GM12891 (cell line): ENCODE measurements at regions not wholly inside any gene's neighbourhood (a gene's known extent, or its start where the extent isn't known, plus 50 kb on each side); places are given as distances from the start of the nearest gene placed in this dataset.
"Not testable (repeated sequence)": the region's sequence is repeated elsewhere in the genome, so short reads cannot be mapped to it uniquely, and the experiment has no call there.

Source experiments
- DNase-seq: peaks from one replicate; pipeline ENCODE4 v3.0.0; 2011; ENCODE audit warnings: low spot score; ENCODE audit not compliant: insufficient read length
- FAIRE-seq: peaks from 2 replicates; lab custom pipeline; 2011; peaks lifted over from hg19 to GRCh38; lab: Jason Lieb, UNC
- PAX5 ChIP-seq: IDR thresholded peaks from 2 replicates; pipeline ENCODE4 v1.6.1; 2011; ENCODE audit warnings: low read length, moderate library complexity, mild to moderate bottlenecking; ENCODE audit not compliant: insufficient read depth, severe bottlenecking
- POLR2A ChIP-seq: IDR thresholded peaks from 2 replicates; pipeline ENCODE4 v1.6.1; 2011; ENCODE audit warnings: low read depth, low read length, control low read depth
- POLR2AphosphoS5 ChIP-seq: IDR thresholded peaks from 2 replicates; pipeline ENCODE4 v1.6.1; 2011; ENCODE audit warnings: low read depth, low read length, control low read depth
- POU2F2 ChIP-seq: IDR thresholded peaks from 2 replicates; pipeline ENCODE4 v1.6.1; 2011; ENCODE audit warnings: low read depth, mild to moderate bottlenecking, control low read depth, low read length, moderate library complexity
- SPI1 ChIP-seq: IDR thresholded peaks from 2 replicates; pipeline ENCODE4 v1.6.1; 2011; ENCODE audit warnings: low read depth, low read length, control low read depth
- TAF1 ChIP-seq: IDR thresholded peaks from 2 replicates; pipeline ENCODE4 v1.6.1; 2011; ENCODE audit warnings: low read depth, low read length, control low read depth

DNA sequence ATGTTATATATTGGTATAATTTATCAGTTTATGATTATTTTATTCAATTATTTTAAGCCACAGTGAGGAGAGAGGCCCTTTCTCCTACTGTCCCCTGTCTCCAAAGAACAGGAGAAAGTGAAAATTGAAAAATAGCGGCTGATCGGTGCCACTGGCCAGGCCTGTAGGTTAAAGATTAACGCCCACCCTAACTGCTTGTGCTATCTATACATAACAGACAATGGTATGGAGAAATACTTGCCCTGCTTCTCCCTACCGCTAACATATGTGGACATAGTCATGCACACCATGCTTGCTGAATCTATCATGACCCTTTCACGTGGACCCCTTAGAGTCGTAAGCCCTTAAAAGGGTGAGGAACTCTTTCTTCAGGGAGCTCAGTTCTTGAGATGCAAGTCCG is 67.5 kb downstream of the EIF1AY start:
- TF ChIP-seq POLR2A = no peak
- TF ChIP-seq PAX5 = no peak
- no peak for TF ChIP-seq TAF1
- no peak for TF ChIP-seq SPI1
- no peak for TF ChIP-seq POLR2AphosphoS5
- TF ChIP-seq POU2F2 = no peak
- DNase-seq (no peak), FAIRE-seq (no peak)

- FAIRE-seq (peak; percentile 66), DNase-seq (no peak)
- TF ChIP-seq POU2F2 = no peak
- no peak for TF ChIP-seq TAF1
- no peak for TF ChIP-seq POLR2AphosphoS5
- no peak for TF ChIP-seq PAX5
Observed at GRCh38 chrY:20648265-20648664, 72.7 kb downstream of the EIF1AY start.

- not testable (repeated sequence) for DNase-seq
- FAIRE-seq = peak; percentile 40
Observed at GRCh38 chrY:20648891-20649290, 73.3 kb downstream of the EIF1AY start.

DNA sequence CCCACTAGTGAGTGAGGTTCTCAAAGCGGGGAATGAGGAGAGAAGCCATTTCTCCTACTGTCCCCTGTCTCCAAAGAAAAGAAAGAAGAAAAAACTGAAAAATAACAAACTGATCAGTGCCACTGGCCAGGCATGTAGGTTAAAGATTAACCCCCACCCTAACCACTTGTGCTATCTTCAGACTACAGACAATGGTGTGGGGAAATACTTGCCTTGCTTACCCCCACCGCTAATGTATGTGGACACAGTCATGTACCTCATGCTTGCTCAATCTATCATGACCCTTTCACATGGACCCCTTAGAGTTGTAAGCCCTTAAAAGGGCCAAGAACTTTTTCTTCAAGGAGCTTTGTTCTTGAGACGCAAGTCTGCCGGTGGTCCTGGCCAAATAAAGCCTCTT is 75.9 kb downstream of the EIF1AY start:
- no peak for TF ChIP-seq POLR2AphosphoS5
- no peak for TF ChIP-seq POU2F2
- no peak for TF ChIP-seq POLR2A
- TF ChIP-seq SPI1 = no peak
- TF ChIP-seq PAX5 = no peak
- TF ChIP-seq TAF1 = no peak
- DNase-seq = no peak
- no peak for FAIRE-seq

DNA sequence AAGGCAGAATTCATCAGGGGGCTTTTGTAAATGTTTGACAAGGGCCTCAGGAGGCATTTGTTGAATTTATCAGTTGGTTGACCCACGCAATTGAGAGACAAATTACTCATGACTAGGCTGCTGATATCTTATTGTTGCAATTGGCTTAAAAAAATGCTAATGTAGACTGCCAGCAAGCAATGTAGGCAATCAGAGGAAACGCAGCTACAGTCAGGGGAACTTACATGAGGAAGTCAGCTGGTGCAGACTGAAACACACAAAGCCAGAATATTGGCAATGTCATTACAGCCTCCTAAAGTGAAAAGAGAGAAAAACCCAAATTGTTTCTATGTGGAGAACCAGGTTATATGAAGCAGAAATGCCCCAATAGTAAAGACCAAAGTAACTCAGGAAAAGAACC is 83.9 kb downstream of the EIF1AY start:
- TF ChIP-seq POLR2AphosphoS5 (no peak), SPI1 (0 out of 2 replicates have a peak, but pooled peaks have one; percentile 5), POU2F2 (no peak), POLR2A (no peak), PAX5 (no peak), TAF1 (no peak)
- FAIRE-seq = peak; percentile 23
- DNase-seq = no peak

GRCh38 chrY:20662204-20662603 is 86.6 kb downstream of the EIF1AY start:
- FAIRE-seq (no peak), DNase-seq (no peak)

DNA sequence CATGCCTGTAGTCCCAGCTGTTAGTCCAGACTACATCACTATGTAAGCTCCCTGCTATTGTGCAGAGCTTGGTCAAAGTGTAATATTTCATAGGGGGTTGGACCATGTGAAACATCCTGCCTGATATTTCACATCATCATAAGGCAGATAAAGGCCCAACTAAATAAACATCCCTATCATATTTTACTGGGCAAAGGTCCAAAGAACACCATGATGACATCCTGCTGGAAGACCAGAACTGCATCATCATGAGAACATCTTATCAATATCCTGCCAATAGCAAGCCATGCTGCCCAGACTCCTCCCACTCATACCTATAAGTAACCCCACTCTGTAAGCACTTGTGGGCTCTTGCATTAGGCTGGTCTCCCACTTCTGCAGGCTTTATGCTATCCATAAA is 88.6 kb downstream of the EIF1AY start:
- FAIRE-seq (peak; percentile 62), DNase-seq (no peak)
- TF ChIP-seq POU2F2 (no peak), POLR2AphosphoS5 (no peak), SPI1 (no peak), POLR2A (no peak), TAF1 (no peak), PAX5 (no peak)

More at GRCh38 chrY:20662204-20662603, 86.6 kb downstream of the EIF1AY start:
- TF ChIP-seq SPI1 (no peak), POLR2AphosphoS5 (no peak), PAX5 (no peak), TAF1 (no peak), POU2F2 (no peak), POLR2A (no peak)

DNA sequence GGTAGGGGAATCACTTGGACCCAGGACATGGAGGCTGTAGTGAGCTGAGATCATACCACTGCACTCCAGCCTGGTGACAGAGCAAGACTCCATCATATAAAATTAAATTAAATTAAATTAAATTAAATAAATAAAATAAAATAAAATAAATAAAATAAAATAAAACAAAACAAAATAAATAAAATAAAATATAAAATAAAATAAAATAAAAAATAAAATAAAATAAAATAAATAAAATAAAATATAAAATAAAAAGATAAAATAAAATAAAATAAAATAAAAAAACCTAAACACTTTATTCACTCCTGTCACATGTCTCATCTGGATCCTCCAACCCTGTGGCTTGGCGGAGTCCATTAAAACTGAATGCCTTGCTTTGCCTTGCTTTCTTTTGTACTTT is 89.8 kb downstream of the EIF1AY start:
- FAIRE-seq, DNase-seq: not testable (repeated sequence)

- TF ChIP-seq POU2F2 (no peak), SPI1 (peak; percentile 20; the same call in 1 of the 2 replicates)
- DNase-seq = no peak
- FAIRE-seq = no peak
Observed at GRCh38 chrY:20681935-20682334, 74.0 kb upstream of the RPS4Y2 start.

- FAIRE-seq (no peak), DNase-seq (no peak)
- TF ChIP-seq TAF1 = no peak
- TF ChIP-seq SPI1 = no peak
- TF ChIP-seq POLR2A = no peak
- no peak for TF ChIP-seq POLR2AphosphoS5
- no peak for TF ChIP-seq PAX5
- TF ChIP-seq POU2F2 = no peak
Observed at GRCh38 chrY:20683371-20683770, 72.5 kb upstream of the RPS4Y2 start.

GRCh38 chrY:20686674-20687073 is 69.2 kb upstream of the RPS4Y2 start:
- TF ChIP-seq SPI1 (no peak), POLR2AphosphoS5 (no peak), TAF1 (no peak), POLR2A (no peak), POU2F2 (no peak), PAX5 (no peak)
- FAIRE-seq (no peak), DNase-seq (no peak)
